ENCODE measurements at regions not wholly inside any gene's neighbourhood (a gene's known extent, or its start where the extent isn't known, plus 50 kb on each side); places are given as distances from the start of the nearest gene placed in this dataset.

DNA sequence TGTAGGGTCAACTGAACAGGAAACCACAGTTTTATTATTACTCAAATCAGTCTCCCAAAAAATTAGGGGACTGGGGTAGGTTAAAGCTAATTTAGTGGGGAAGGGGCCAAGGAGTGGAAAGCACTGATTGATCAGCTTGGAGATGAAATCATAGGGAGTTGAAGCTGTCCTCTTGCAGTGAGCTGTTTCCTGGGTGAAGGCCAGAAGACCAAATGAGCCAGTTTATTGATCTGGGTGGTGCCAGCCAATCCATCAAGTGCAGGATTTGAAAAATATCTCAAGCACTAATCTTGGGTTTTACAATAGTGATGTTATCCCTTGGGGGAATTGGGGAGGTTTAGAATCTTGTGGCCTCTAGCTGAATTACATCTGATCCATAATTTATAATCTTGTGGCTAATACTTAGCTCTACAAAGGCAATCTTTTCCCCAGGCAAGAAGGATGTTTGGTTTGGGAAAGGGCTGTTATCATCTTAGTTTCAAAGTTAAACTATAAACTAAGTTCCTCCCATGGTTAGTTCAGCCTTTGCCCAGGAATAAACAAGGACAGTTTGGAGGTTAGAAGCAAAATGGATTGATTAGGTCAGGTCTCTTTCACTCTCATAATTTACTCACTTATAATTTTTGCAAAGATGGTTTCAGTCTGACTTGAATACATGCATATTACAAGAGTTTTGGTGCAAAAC lies 773.5 kb downstream of the XPNPEP1 start:
- intact Hi-C loops (cut with DNase I), result no loop called here
- Histone ChIP-seq H3K36me3 (no peaks in the 10 kb centered on the region), H3K27ac (no peak overlapping the region), H3K27me3 (no peaks in the 10 kb centered on the region), H3K4me1 (ENCODE audit: insufficient read depth) (no peaks in the 10 kb centered on the region), H3K4me3 (no peak overlapping the region), H3K9me3 (peaks cover 0 to 3% of the 10 kb centered on the region in 2 donors)
- TF ChIP-seq POLR2A (IDR thresholded peaks at IDR 0.05) (no peak), EP300 (IDR thresholded peaks at IDR 0.05) (no peak)
- TF ChIP-seq, protein P1, sequence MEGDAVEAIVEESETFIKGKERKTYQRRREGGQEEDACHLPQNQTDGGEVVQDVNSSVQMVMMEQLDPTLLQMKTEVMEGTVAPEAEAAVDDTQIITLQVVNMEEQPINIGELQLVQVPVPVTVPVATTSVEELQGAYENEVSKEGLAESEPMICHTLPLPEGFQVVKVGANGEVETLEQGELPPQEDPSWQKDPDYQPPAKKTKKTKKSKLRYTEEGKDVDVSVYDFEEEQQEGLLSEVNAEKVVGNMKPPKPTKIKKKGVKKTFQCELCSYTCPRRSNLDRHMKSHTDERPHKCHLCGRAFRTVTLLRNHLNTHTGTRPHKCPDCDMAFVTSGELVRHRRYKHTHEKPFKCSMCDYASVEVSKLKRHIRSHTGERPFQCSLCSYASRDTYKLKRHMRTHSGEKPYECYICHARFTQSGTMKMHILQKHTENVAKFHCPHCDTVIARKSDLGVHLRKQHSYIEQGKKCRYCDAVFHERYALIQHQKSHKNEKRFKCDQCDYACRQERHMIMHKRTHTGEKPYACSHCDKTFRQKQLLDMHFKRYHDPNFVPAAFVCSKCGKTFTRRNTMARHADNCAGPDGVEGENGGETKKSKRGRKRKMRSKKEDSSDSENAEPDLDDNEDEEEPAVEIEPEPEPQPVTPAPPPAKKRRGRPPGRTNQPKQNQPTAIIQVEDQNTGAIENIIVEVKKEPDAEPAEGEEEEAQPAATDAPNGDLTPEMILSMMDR (IDR thresholded peaks at IDR 0.05), result no peak
- no peak for DNase-seq

DNA sequence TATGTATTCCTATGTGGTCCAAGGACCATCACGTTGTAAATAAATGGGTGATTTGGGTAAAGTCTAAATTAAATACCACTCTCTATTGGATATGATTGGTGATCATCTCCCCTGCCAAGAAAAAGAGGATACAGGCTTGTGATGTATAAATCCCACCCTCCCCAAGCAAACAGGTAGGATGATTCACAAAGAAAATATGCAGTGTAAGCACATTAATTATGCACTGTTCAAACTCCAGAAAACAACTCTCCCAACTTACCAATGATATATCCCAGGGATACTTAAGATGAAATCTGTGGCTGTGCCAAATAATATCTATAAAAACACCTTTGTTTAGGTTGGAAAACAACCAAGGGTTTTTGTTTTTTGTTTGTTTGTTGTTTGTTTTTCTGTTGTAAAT lies 795.9 kb downstream of the XPNPEP1 start:
- Histone ChIP-seq H3K4me1 (ENCODE audit: insufficient read depth) (no peaks in the 10 kb centered on the region), H3K36me3 (no peaks in the 10 kb centered on the region), H3K27me3 (no peaks in the 10 kb centered on the region), H3K9me3 (no peaks in the 10 kb centered on the region), H3K4me3 (no peak overlapping the region), H3K27ac (no peak overlapping the region)
- DNase-seq, result no peak
- intact Hi-C loops (cut with DNase I), result no loop called here
- TF ChIP-seq EP300 (IDR thresholded peaks at IDR 0.05), result no peak
- TF ChIP-seq, protein P1 (IDR thresholded peaks at IDR 0.05), result no peak
- TF ChIP-seq POLR2A (IDR thresholded peaks at IDR 0.05), result no peak
- WGBS, 3 donors, result 55 to 82% (median 74%) methylated on average over 1 of the region's 1 CpG

DNA sequence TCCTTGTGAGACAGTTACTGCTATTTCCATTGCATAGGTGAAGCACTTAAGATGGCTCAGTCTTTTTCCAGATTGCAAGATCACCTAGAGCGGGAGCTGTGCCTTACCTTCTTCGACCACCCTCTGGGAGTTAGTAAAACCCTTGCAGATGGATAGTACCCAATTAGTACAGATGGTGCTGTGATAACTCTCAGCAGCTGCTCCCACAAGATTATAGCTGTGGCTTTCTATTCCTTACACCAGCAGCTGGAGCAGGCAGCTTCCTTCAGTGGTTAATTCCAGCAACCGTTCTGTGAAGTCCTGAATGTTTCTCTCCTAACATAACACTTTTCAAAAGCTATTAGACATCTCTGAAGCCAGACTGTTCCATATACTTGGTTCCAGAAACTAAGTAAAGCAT lies 796.8 kb downstream of the XPNPEP1 start:
- WGBS, 3 donors, result 75 to 86% (median 80%) methylated on average over 3 of the region's 3 CpGs

DNA sequence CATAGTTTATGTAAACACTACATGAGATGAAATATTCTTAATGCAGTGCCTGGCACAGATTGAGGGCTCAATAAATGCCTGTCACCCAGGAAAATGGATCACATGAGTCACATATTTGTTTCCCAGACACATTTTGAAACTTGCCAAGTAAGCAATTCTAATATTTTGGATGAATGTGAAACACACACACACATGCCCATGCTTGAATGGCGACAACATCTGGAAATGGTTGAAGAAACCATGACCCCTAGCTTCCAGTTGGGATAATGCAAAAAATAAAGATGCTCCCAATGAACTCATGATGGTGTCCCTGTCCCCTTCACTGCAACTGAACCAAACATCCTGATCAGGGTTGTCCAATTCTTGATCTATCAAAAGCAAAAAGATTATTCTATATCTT lies 797.3 kb downstream of the XPNPEP1 start:
- intact Hi-C loops (cut with DNase I), result no loop called here
- H3K27ac ChIP-seq, result no peak overlapping the region
- no peak overlapping the region for H3K4me3 ChIP-seq
- TF ChIP-seq EP300 (IDR thresholded peaks at IDR 0.05) (no peak), POLR2A (IDR thresholded peaks at IDR 0.05) (no peak)
- TF ChIP-seq, protein P1 (IDR thresholded peaks at IDR 0.05), result no peak
- no peaks in the 10 kb centered on the region for H3K27me3 ChIP-seq
- no peak for DNase-seq
- H3K36me3 ChIP-seq, result no peaks in the 10 kb centered on the region
- no peaks in the 10 kb centered on the region for H3K9me3 ChIP-seq
- H3K4me1 ChIP-seq (ENCODE audit: insufficient read depth), result no peaks in the 10 kb centered on the region
- WGBS, 3 donors, result 40 to 47% (median 44%) methylated on average over 1 of the region's 1 CpG

More for the DNA sequence above, 796.8 kb downstream of the XPNPEP1 start:
- Histone ChIP-seq H3K27ac (no peak overlapping the region), H3K36me3 (no peaks in the 10 kb centered on the region), H3K4me3 (no peak overlapping the region), H3K4me1 (ENCODE audit: insufficient read depth) (no peaks in the 10 kb centered on the region), H3K9me3 (no peaks in the 10 kb centered on the region), H3K27me3 (no peaks in the 10 kb centered on the region)
- DNase-seq, result no peak
- intact Hi-C loops (cut with DNase I), result no loop called here
- TF ChIP-seq, protein P1 (IDR thresholded peaks at IDR 0.05), result no peak
- no peak for TF ChIP-seq EP300 (IDR thresholded peaks at IDR 0.05)

All from ovary (tissue), 7 donors.